ENCODE measurements at regions not wholly inside any gene's neighbourhood (a gene's known extent, or its start where the extent isn't known, plus 50 kb on each side); places are given as distances from the start of the nearest gene placed in this dataset.

DNA sequence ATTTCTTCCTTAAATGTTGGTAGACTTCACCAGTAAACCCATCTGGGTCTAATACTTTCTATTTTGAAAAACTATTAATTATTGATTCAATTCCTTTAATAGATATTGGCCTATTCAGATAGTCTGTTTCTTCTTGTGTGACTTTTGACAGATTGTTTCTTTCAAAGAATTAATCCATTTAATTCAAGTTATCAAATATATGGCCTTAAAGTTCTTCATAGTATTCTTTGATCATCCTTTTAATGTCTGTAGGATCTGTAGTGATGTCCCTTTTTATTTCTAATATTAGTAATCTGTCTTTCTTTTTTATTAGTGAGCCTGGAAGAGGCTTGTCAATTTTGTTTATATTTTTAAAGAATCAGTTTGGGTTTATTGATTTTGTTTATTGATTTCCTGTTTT lies 190.0 kb downstream of the SLC38A4 start:
- H3K4me3 ChIP-seq (replicated peaks in 1 of 4; ENCODE audit: control extremely low read depth in 1 of 4, insufficient read depth in 1 of 4, low read depth in 3 of 4, low read length in 4 of 4), result no peak overlapping the region
- H3K27ac ChIP-seq (ENCODE audit: insufficient read depth, low read length), result no peak overlapping the region
- no peaks in the 10 kb centered on the region for H3K79me2 ChIP-seq (ENCODE audit: control insufficient read depth, insufficient read depth, low read length)
- no peaks in the 10 kb centered on the region for H3K27me3 ChIP-seq (ENCODE audit: control insufficient read depth, insufficient read depth, low read length)
- H3K4me2 ChIP-seq (ENCODE audit: extremely low read depth, insufficient read depth, low read length), result no peak overlapping the region
- no peak for DNase-seq (ENCODE audit: low read depth in 2 of 2)
- TF ChIP-seq, protein P1, sequence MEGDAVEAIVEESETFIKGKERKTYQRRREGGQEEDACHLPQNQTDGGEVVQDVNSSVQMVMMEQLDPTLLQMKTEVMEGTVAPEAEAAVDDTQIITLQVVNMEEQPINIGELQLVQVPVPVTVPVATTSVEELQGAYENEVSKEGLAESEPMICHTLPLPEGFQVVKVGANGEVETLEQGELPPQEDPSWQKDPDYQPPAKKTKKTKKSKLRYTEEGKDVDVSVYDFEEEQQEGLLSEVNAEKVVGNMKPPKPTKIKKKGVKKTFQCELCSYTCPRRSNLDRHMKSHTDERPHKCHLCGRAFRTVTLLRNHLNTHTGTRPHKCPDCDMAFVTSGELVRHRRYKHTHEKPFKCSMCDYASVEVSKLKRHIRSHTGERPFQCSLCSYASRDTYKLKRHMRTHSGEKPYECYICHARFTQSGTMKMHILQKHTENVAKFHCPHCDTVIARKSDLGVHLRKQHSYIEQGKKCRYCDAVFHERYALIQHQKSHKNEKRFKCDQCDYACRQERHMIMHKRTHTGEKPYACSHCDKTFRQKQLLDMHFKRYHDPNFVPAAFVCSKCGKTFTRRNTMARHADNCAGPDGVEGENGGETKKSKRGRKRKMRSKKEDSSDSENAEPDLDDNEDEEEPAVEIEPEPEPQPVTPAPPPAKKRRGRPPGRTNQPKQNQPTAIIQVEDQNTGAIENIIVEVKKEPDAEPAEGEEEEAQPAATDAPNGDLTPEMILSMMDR (conservative IDR thresholded peaks at IDR 0.05 in 1 of 2, IDR thresholded peaks at IDR 0.05 in 1 of 2; ENCODE audit: low read depth in 1 of 2, low read length in 2 of 2), result no peak
- TF ChIP-seq EZH2 (IDR thresholded peaks at IDR 0.05; ENCODE audit: low read length, missing control alignments), result no peak
- H4K20me1 ChIP-seq (ENCODE audit: control insufficient read depth, extremely low read depth, insufficient read depth, low read length), result no peaks in the 10 kb centered on the region
- H3K9ac ChIP-seq (ENCODE audit: insufficient read depth, low read length), result no peak overlapping the region
- H3K36me3 ChIP-seq (ENCODE audit: control insufficient read depth, insufficient read depth, low read length), result no peaks in the 10 kb centered on the region
- H3K9me3 ChIP-seq (ENCODE audit: control insufficient read depth, insufficient read depth, low read depth, low read length), result no peaks in the 10 kb centered on the region
- H2AFZ ChIP-seq (ENCODE audit: low read length), result no peak overlapping the region
- H3K4me1 ChIP-seq (ENCODE audit: control insufficient read depth, extremely low read depth, insufficient read depth, low read length), result peaks cover 3% of the 10 kb centered on the region

- peaks cover 3% of the 10 kb centered on the region for H3K4me1 ChIP-seq (ENCODE audit: control insufficient read depth, extremely low read depth, insufficient read depth, low read length)
- TF ChIP-seq, protein P1 (conservative IDR thresholded peaks at IDR 0.05 in 1 of 2, IDR thresholded peaks at IDR 0.05 in 1 of 2; ENCODE audit: low read depth in 1 of 2, low read length in 2 of 2), result no peak
- no peak for TF ChIP-seq EZH2 (IDR thresholded peaks at IDR 0.05; ENCODE audit: low read length, missing control alignments)
- no peak overlapping the region for H3K9ac ChIP-seq (ENCODE audit: insufficient read depth, low read length)
- H3K4me2 ChIP-seq (ENCODE audit: extremely low read depth, insufficient read depth, low read length), result no peak overlapping the region
- no peaks in the 10 kb centered on the region for H4K20me1 ChIP-seq (ENCODE audit: control insufficient read depth, extremely low read depth, insufficient read depth, low read length)
- no peaks in the 10 kb centered on the region for H3K36me3 ChIP-seq (ENCODE audit: control insufficient read depth, insufficient read depth, low read length)
- no peak for DNase-seq (ENCODE audit: low read depth in 2 of 2)
- H2AFZ ChIP-seq (ENCODE audit: low read length), result no peak overlapping the region
- no peak overlapping the region for H3K4me3 ChIP-seq (replicated peaks in 1 of 4; ENCODE audit: control extremely low read depth in 1 of 4, insufficient read depth in 1 of 4, low read depth in 3 of 4, low read length in 4 of 4)
- H3K27me3 ChIP-seq (ENCODE audit: control insufficient read depth, insufficient read depth, low read length), result no peaks in the 10 kb centered on the region
- no peaks in the 10 kb centered on the region for H3K79me2 ChIP-seq (ENCODE audit: control insufficient read depth, insufficient read depth, low read length)
- H3K9me3 ChIP-seq (ENCODE audit: control insufficient read depth, insufficient read depth, low read depth, low read length), result no peaks in the 10 kb centered on the region
- no peak overlapping the region for H3K27ac ChIP-seq (ENCODE audit: insufficient read depth, low read length)
Observed at GRCh38 chr12:46629331-46630229, 196.2 kb downstream of the SLC38A4 start.

GRCh38 chr12:46628176-46628575 lies 197.6 kb downstream of the SLC38A4 start:
- no peak overlapping the region for H3K4me2 ChIP-seq (ENCODE audit: extremely low read depth, insufficient read depth, low read length)
- no peaks in the 10 kb centered on the region for H3K79me2 ChIP-seq (ENCODE audit: control insufficient read depth, insufficient read depth, low read length)
- no peaks in the 10 kb centered on the region for H3K36me3 ChIP-seq (ENCODE audit: control insufficient read depth, insufficient read depth, low read length)
- DNase-seq (ENCODE audit: low read depth in 2 of 2), result no peak
- no peak overlapping the region for H2AFZ ChIP-seq (ENCODE audit: low read length)
- H3K9ac ChIP-seq (ENCODE audit: insufficient read depth, low read length), result no peak overlapping the region
- no peak overlapping the region for H3K4me3 ChIP-seq (replicated peaks in 1 of 4; ENCODE audit: control extremely low read depth in 1 of 4, insufficient read depth in 1 of 4, low read depth in 3 of 4, low read length in 4 of 4)
- H4K20me1 ChIP-seq (ENCODE audit: control insufficient read depth, extremely low read depth, insufficient read depth, low read length), result no peaks in the 10 kb centered on the region
- no peak overlapping the region for H3K27ac ChIP-seq (ENCODE audit: insufficient read depth, low read length)
- no peaks in the 10 kb centered on the region for H3K9me3 ChIP-seq (ENCODE audit: control insufficient read depth, insufficient read depth, low read depth, low read length)
- peaks cover 3% of the 10 kb centered on the region for H3K4me1 ChIP-seq (ENCODE audit: control insufficient read depth, extremely low read depth, insufficient read depth, low read length)
- no peak for TF ChIP-seq EZH2 (IDR thresholded peaks at IDR 0.05; ENCODE audit: low read length, missing control alignments)
- TF ChIP-seq, protein P1 (conservative IDR thresholded peaks at IDR 0.05 in 1 of 2, IDR thresholded peaks at IDR 0.05 in 1 of 2; ENCODE audit: low read depth in 1 of 2, low read length in 2 of 2), result no peak
- H3K27me3 ChIP-seq (ENCODE audit: control insufficient read depth, insufficient read depth, low read length), result no peaks in the 10 kb centered on the region
